SK-N-SH (cell line): ENCODE measurements at regions not wholly inside any gene's neighbourhood (a gene's known extent, or its start where the extent isn't known, plus 50 kb on each side); places are given as distances from the start of the nearest gene placed in this dataset.

Source experiments
- CTCF ChIA-PET: fragments of 300-600, 350-600 bp; formaldehyde crosslinking; extraction: SDS; loops from one replicate; lab custom pipeline; 2021; lab: Yijun Ruan, JAX
- POLR2A ChIA-PET: fragments of 350-600 bp; sonication (Branson Sonifier 250); formaldehyde crosslinking; extraction: SDS; loops from one replicate; lab custom pipeline; 2020; ENCODE audit warnings: antibody characterized with exemption, inconsistent platforms; lab: Yijun Ruan, JAX
- DNase-seq: peaks from one replicate; pipeline ENCODE4 v3.0.0; 2012
- H2AFZ ChIP-seq: fragments of 200-600 bp; sonication (generic); 2 replicates; pipeline ENCODE4 v1.8.1; 2016; ENCODE audit warnings: antibody characterized with exemption, mild to moderate bottlenecking, low read depth
- H3F3A ChIP-seq: fragments of 200-600 bp; sonication (generic); replicated peaks from 2 replicates; pipeline ENCODE3; 2016; ENCODE audit warnings: antibody characterized with exemption, mild to moderate bottlenecking; ENCODE audit not compliant: insufficient read depth
- H3K27ac ChIP-seq, 2 experiments: fragments of 200-500 bp in 1 of 2; fragments of 200-600 bp in 1 of 2; sonication (Bioruptor generic) in 1 of 2; sonication (generic), shearing (Covaris generic) in 1 of 2; 2 replicates each; pipeline versions ENCODE4 v1.5.1 to v1.6.1; 2014 to 2016; ENCODE audit warnings: low read depth in 2 of 2, inconsistent platforms in 1 of 2, low read length in 1 of 2, mild to moderate bottlenecking in 1 of 2, mixed read lengths in 1 of 2
- H3K27me3 ChIP-seq: fragments of 200-600 bp; sonication (generic), shearing (Covaris generic); 2 replicates; pipeline ENCODE4 v1.6.1; 2016; ENCODE audit warnings: mixed run types; ENCODE audit not compliant: insufficient read depth
- H3K36me3 ChIP-seq, 2 experiments: fragments of 200-500 bp in 1 of 2; fragments of 200-600 bp in 1 of 2; sonication (Bioruptor generic) in 1 of 2; sonication (generic) in 1 of 2; replicated peaks in 1 of 2; 2 replicates each; pipeline versions ENCODE3 to v1.5.1; 2014 to 2016; ENCODE audit warnings: low read length in 1 of 2, mild to moderate bottlenecking in 1 of 2; ENCODE audit not compliant: insufficient read depth in 2 of 2, control insufficient read depth in 1 of 2
- H3K4me1 ChIP-seq, 2 experiments: fragments of 200-500 bp in 1 of 2; fragments of 200-600 bp in 1 of 2; sonication (Bioruptor generic) in 1 of 2; sonication (generic), shearing (Covaris generic) in 1 of 2; 2 replicates each; pipeline versions ENCODE4 v1.5.1 to v1.6.1; 2014 to 2016; ENCODE audit warnings: low read depth in 1 of 2, low read length in 1 of 2, mixed run types in 1 of 2; ENCODE audit not compliant: insufficient read depth in 2 of 2, control insufficient read depth in 1 of 2
- H3K4me2 ChIP-seq: fragments of 200-600 bp; sonication (generic), shearing (Covaris generic); 2 replicates; pipeline ENCODE4 v1.6.1; 2017; ENCODE audit warnings: mixed run types
- H3K4me3 ChIP-seq, 2 experiments: fragments of 200-500 bp in 1 of 2; fragments of 200-600 bp in 1 of 2; sonication (Bioruptor generic) in 1 of 2; sonication (generic), shearing (Covaris generic) in 1 of 2; 2 replicates each; pipeline versions ENCODE4 v1.5.1 to v1.8.1; 2014 to 2016; ENCODE audit warnings: low read depth in 2 of 2, inconsistent platforms in 1 of 2, low read length in 1 of 2, mild to moderate bottlenecking in 1 of 2, mixed read lengths in 1 of 2, moderate library complexity in 1 of 2
- H3K79me2 ChIP-seq: fragments of 200-600 bp; sonication (generic); 2 replicates; pipeline ENCODE4 v1.8.1; 2017; ENCODE audit warnings: mild to moderate bottlenecking; ENCODE audit not compliant: insufficient read depth
- H3K9ac ChIP-seq: fragments of 200-600 bp; sonication (generic); 2 replicates; pipeline ENCODE4 v1.6.1; 2017; ENCODE audit warnings: mixed run types
- H3K9me2 ChIP-seq: fragments of 200-600 bp; sonication (generic); 2 replicates; pipeline ENCODE4 v1.6.1; 2017; ENCODE audit warnings: mixed run types
- H3K9me3 ChIP-seq: fragments of 200-600 bp; sonication (generic); 2 replicates; pipeline ENCODE4 v1.6.1; 2017; ENCODE audit warnings: mixed run types, mild to moderate bottlenecking, moderate library complexity
- H4K20me1 ChIP-seq: fragments of 200-600 bp; sonication (generic); 2 replicates; pipeline ENCODE4 v1.6.1; 2017; ENCODE audit warnings: mild to moderate bottlenecking, mixed run types; ENCODE audit not compliant: insufficient read depth
- ELF1 ChIP-seq: IDR thresholded peaks from 2 replicates; pipeline ENCODE4 v1.4.0; 2012
- EP300 ChIP-seq, 2 experiments: IDR thresholded peaks; 2 replicates each; pipeline versions ENCODE4 v1.4.0 to v1.6.1; 2012; ENCODE audit warnings: borderline replicate concordance in 1 of 2, low read depth in 1 of 2, low read length in 1 of 2
- EZH2phosphoT487 ChIP-seq: fragments of 200-600 bp; sonication (generic); IDR thresholded peaks from 2 replicates; pipeline ENCODE4 v1.6.1; 2017; ENCODE audit warnings: low read depth, mixed run types, mild to moderate bottlenecking, antibody characterized with exemption, moderate library complexity, borderline replicate concordance
- FOXJ3 ChIP-seq: sonication (generic); formaldehyde crosslinking; IDR thresholded peaks from 2 replicates; pipeline ENCODE4 v1.5.1; 2020; ENCODE audit warnings: mild to moderate bottlenecking, missing genetic modification reagents
- GABPA ChIP-seq: IDR thresholded peaks from 2 replicates; pipeline ENCODE4 v1.4.0; 2012; ENCODE audit warnings: low read depth, mild to moderate bottlenecking
- GATA2 ChIP-seq: sonication (generic); formaldehyde crosslinking; IDR thresholded peaks from 2 replicates; pipeline ENCODE4 v1.5.0; 2020; ENCODE audit warnings: mild to moderate bottlenecking, missing genetic modification reagents
- JUND ChIP-seq: IDR thresholded peaks from 2 replicates; pipeline ENCODE4 v1.4.0; 2012
- MEF2A ChIP-seq: IDR thresholded peaks from 2 replicates; pipeline ENCODE4 v1.4.0; 2012; ENCODE audit warnings: low read depth, borderline replicate concordance
- NFIC ChIP-seq: IDR thresholded peaks from 2 replicates; pipeline ENCODE4 v1.4.0; 2012; ENCODE audit warnings: borderline replicate concordance
- RAD21 ChIP-seq: IDR thresholded peaks from 2 replicates; pipeline ENCODE4 v1.6.1; 2012; ENCODE audit warnings: mild to moderate bottlenecking, low read length
- RCOR1 ChIP-seq: fragments of 150-350 bp; IDR thresholded peaks from 2 replicates; pipeline ENCODE4 v1.6.1; 2017; ENCODE audit warnings: antibody characterized with exemption, low read length
- RFX5 ChIP-seq: IDR thresholded peaks from 2 replicates; pipeline ENCODE4 v1.6.1; 2012; ENCODE audit warnings: mild to moderate bottlenecking, improper control_type of control experiment, low read length
- RXRA ChIP-seq: IDR thresholded peaks from 2 replicates; pipeline ENCODE4 v1.4.0; 2012; ENCODE audit warnings: low read depth, mild to moderate bottlenecking, borderline replicate concordance
- SMC3 ChIP-seq: IDR thresholded peaks from 2 replicates; pipeline ENCODE4 v1.6.1; 2012; ENCODE audit warnings: low read depth, low read length, improper control_type of control experiment
- TCF12 ChIP-seq: IDR thresholded peaks from 2 replicates; pipeline ENCODE4 v1.4.0; 2012
- YY1 ChIP-seq: IDR thresholded peaks from 2 replicates; pipeline ENCODE4 v1.4.0; 2012; ENCODE audit warnings: low read depth, mild to moderate bottlenecking
- whole genome bisulfite sequencing: methylation state at CpG from one replicate; pipeline ENCODE4 v1.1.6; 2017; ENCODE audit warnings: low lambda C conversion rate; 5-methylcytosine and 5-hydroxymethylcytosine counted together
- TF ChIP-seq, protein P1 (sequence below): fragments of 150-350 bp; IDR thresholded peaks from 2 replicates; pipeline ENCODE4 v1.6.1; 2017; ENCODE audit warnings: antibody characterized with exemption, low read length, low read depth, borderline replicate concordance
- TF ChIP-seq, protein P2 (sequence below): fragments of 200-600 bp; sonication (generic); IDR thresholded peaks from 2 replicates; pipeline ENCODE4 v1.6.1; 2017; ENCODE audit warnings: antibody characterized with exemption, mild to moderate bottlenecking, moderate library complexity
- TF ChIP-seq, protein P3 (sequence below): IDR thresholded peaks from 2 replicates; pipeline ENCODE4 v1.4.0; 2012; ENCODE audit warnings: low read depth, borderline replicate concordance

DNA sequence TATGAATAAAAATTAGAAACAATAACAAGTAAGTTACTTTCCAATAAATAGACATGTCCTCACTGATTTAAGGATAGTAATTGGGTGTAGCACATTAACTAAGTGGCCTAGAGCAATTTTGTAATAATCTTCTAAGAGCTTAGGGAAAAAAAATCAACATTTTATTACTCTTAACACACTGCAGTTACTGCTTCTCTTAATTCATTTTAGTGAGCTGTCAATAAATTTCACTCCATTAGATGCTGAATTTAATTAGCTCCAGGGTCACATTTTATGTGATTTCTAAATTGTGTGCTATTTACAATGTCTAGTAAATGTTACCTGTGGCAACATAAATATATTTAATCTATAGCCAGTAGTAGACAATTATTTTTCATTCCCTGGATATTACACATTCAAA lies 612.0 kb downstream of the C4orf33 start (continued):
- TF ChIP-seq, protein P1, sequence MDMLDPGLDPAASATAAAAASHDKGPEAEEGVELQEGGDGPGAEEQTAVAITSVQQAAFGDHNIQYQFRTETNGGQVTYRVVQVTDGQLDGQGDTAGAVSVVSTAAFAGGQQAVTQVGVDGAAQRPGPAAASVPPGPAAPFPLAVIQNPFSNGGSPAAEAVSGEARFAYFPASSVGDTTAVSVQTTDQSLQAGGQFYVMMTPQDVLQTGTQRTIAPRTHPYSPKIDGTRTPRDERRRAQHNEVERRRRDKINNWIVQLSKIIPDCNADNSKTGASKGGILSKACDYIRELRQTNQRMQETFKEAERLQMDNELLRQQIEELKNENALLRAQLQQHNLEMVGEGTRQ, result no peak
- TF ChIP-seq GATA2 (no peak), MEF2A (no peak), RAD21 (no peak), JUND (no peak), EZH2phosphoT487 (no peak)

DNA sequence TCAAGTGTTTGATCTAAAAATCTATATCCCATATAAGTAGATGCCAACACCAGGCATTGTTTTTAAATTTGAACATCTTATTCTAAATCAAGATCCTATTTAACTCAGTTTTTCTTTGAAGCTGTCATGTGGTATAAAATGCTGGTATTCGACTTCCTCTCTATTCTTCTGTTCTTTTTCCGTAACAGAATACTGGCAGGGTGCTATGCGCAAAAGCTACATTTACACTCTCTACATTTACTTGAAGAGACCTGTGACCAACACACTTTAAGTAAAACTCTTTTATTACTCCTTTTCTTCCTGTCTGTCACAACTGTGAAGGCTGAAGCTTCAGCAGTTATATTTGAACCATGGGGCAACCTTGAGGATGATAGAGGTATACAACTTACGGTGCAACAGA lies 612.8 kb downstream of the C4orf33 start:
- Histone ChIP-seq H3K4me1 (no peaks in the 10 kb centered on the region), H4K20me1 (no peaks in the 10 kb centered on the region), H3K4me2 (no peak overlapping the region), H3K27me3 (no peaks in the 10 kb centered on the region), H3F3A (no peaks in the 10 kb centered on the region), H3K9me3 (no peaks in the 10 kb centered on the region), H3K79me2 (no peaks in the 10 kb centered on the region), H3K27ac (no peak overlapping the region), H3K36me3 (no peaks in the 10 kb centered on the region), H3K4me3 (no peak overlapping the region), H2AFZ (no peak overlapping the region), H3K9me2 (no peaks in the 10 kb centered on the region), H3K9ac (no peak overlapping the region)
- 60% methylated on average over 4 of the region's 4 CpGs for WGBS
- TF ChIP-seq TCF12 (no peak), RFX5 (no peak), YY1 (no peak), NFIC (no peak), GABPA (no peak), FOXJ3 (CRISPR knock-in tag) (no peak), SMC3 (no peak), RXRA (no peak), EP300 (IDR thresholded peaks at IDR 0.05; ENCODE audit: borderline replicate concordance in 1 of 2, low read depth in 1 of 2, low read length in 1 of 2) (no peak), GATA2 (no peak), ELF1 (no peak), RCOR1 (no peak)
- TF ChIP-seq, protein P2, sequence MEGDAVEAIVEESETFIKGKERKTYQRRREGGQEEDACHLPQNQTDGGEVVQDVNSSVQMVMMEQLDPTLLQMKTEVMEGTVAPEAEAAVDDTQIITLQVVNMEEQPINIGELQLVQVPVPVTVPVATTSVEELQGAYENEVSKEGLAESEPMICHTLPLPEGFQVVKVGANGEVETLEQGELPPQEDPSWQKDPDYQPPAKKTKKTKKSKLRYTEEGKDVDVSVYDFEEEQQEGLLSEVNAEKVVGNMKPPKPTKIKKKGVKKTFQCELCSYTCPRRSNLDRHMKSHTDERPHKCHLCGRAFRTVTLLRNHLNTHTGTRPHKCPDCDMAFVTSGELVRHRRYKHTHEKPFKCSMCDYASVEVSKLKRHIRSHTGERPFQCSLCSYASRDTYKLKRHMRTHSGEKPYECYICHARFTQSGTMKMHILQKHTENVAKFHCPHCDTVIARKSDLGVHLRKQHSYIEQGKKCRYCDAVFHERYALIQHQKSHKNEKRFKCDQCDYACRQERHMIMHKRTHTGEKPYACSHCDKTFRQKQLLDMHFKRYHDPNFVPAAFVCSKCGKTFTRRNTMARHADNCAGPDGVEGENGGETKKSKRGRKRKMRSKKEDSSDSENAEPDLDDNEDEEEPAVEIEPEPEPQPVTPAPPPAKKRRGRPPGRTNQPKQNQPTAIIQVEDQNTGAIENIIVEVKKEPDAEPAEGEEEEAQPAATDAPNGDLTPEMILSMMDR, result no peak
- TF ChIP-seq, protein P3, sequence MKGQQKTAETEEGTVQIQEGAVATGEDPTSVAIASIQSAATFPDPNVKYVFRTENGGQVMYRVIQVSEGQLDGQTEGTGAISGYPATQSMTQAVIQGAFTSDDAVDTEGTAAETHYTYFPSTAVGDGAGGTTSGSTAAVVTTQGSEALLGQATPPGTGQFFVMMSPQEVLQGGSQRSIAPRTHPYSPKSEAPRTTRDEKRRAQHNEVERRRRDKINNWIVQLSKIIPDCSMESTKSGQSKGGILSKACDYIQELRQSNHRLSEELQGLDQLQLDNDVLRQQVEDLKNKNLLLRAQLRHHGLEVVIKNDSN, result no peak
- ChIA-PET POLR2A (no interaction called here), CTCF (no interaction called here)
- no peak for DNase-seq
